CD4-positive, alpha-beta T cell treated with Interleukin-10 for 1 hour (primary cell): ENCODE measurements at regions not wholly inside any gene's neighbourhood (a gene's known extent, or its start where the extent isn't known, plus 50 kb on each side); places are given as distances from the start of the nearest gene placed in this dataset.

Source experiments
- DNase-seq: peaks from one replicate; pipeline ENCODE4 v3.0.0-alpha.2; 2020

GRCh38 chr20:19003366-19004336, 190.1 kb downstream of the SCP2D1 start:
- DNase-seq, result no peak

- DNase-seq, result no peak
Measured at GRCh38 chr20:19004975-19005374, 191.4 kb downstream of the SCP2D1 start.

GRCh38 chr20:19008497-19008896, 194.9 kb downstream of the SCP2D1 start:
- DNase-seq, result no peak

GRCh38 chr20:19009081-19009688, 195.6 kb downstream of the SCP2D1 start:
- DNase-seq, result no peak

- DNase-seq, result no peak
Measured at GRCh38 chr20:19012676-19013075, 199.1 kb downstream of the SCP2D1 start.

- no peak for DNase-seq
Measured at GRCh38 chr20:19013907-19014306, 198.5 kb upstream of the SLC24A3 start.

GRCh38 chr20:19015351-19016139, 196.9 kb upstream of the SLC24A3 start:
- no peak for DNase-seq

- DNase-seq, result no peak
Measured at GRCh38 chr20:19016140-19016497, 196.3 kb upstream of the SLC24A3 start.

GRCh38 chr20:19017104-19017690, 195.2 kb upstream of the SLC24A3 start:
- DNase-seq, result no peak

GRCh38 chr20:19018881-19019280, 193.6 kb upstream of the SLC24A3 start:
- DNase-seq, result no peak

- no peak for DNase-seq
Measured at GRCh38 chr20:19019734-19020364, 192.6 kb upstream of the SLC24A3 start.

- DNase-seq, result no peak
Measured at GRCh38 chr20:19021406-19022117, 190.9 kb upstream of the SLC24A3 start.

- DNase-seq, result no peak
Measured at GRCh38 chr20:19022118-19022575, 190.3 kb upstream of the SLC24A3 start.

- no peak for DNase-seq
Measured at GRCh38 chr20:19022791-19023448, 189.5 kb upstream of the SLC24A3 start.

GRCh38 chr20:19024296-19025035, 188.0 kb upstream of the SLC24A3 start:
- DNase-seq, result no peak

- DNase-seq, result no peak
Measured at GRCh38 chr20:19025430-19026120, 186.9 kb upstream of the SLC24A3 start.

- no peak for DNase-seq
Measured at GRCh38 chr20:19026121-19026878, 186.1 kb upstream of the SLC24A3 start.

GRCh38 chr20:19026901-19027644, 185.4 kb upstream of the SLC24A3 start:
- no peak for DNase-seq
